H4 (cell line): ENCODE measurements at regions not wholly inside any gene's neighbourhood (a gene's known extent, or its start where the extent isn't known, plus 50 kb on each side); places are given as distances from the start of the nearest gene placed in this dataset.
"Not testable (repeated sequence)": the region's sequence is repeated elsewhere in the genome, so short reads cannot be mapped to it uniquely, and the experiment has no call there.

ENCODE experiments used
- DNase-seq: peaks from one replicate; pipeline ENCODE4 v3.0.0-alpha.2; 2015; ENCODE audit warnings: low spot score

DNA sequence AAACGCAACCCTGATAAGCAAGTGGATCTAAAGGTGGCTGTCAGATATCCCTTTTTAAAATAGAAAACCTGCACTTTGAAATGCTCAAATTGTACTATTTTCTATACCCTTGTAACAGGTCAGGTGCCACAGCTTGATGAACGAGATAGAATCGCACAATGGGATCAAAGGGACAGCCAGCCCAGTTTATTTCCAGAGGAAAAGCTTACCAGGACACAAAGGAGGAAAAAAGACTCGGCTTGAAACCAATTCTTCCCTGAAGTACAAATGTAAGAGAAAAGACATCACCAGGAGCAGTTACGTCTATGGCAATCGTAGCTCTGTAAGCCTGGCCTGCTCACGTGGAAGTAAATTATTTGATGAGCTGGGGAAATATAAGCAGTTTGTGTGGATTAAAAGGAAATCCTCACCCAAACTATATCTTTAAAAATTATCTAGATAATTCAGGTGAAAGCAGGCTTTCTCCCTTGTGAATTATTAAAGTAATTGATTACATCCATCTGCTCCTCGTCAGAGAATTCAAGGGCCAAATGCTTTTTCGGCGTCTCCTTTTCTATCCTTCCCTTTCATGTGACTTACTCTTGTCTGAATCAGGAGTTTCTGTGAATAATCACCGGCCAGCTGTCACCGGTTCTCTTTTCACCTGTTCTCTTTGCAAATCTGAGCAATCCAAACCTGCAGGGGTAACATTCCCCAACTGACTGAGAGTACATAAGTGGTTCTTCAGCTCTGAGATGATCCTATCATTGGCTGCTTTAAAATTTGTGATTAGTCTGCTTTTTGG is 339.2 kb upstream of the ONECUT1 start:
- no peak for DNase-seq

DNA sequence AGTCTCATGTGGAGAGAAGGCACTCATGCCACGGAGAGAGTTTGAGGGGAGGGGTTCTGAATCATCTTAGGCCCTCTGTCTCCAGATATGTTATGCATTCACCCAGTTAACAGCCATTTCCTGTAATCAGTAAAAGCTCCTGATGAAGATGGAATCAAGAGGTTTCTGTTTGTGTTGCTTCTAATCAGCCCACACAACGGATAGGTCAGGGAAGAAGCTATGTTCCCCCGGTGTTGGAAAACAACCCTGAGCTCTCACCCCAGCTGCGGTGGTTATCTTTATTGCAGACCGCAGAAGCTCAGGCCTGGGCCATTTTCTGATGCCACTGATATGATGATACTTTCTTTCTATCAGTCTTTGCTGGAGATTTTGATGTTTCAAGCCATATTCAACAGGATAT is 338.5 kb upstream of the ONECUT1 start:
- DNase-seq, result no peak

- DNase-seq, result no peak
These were observed 336.0 kb upstream of the ONECUT1 start for GRCh38 chr15:53126144-53126543.

GRCh38 chr15:53122818-53123217 is 332.7 kb upstream of the ONECUT1 start:
- no peak for DNase-seq

GRCh38 chr15:53116915-53117314 is 326.8 kb upstream of the ONECUT1 start:
- DNase-seq, result not testable (repeated sequence)

DNA sequence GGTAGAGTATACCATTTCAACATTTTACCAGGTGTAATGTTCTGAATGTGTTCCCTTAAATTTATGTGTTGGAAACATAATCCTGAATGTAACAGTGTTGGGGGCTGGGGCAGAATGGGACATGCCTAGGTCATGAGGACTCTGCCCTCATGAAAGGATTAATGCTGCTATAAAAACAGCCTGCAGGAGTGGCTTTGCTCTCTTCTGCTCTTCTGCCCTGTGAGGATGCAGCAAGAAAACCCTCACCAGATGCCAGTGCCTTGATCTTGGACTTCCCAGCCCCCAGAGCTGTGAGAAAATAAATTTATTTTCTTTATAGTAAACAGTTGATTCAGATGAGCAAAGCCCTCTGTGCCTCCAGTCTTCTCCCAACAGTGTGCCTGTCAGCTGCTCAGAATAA is 326.0 kb upstream of the ONECUT1 start:
- DNase-seq, result no peak

DNA sequence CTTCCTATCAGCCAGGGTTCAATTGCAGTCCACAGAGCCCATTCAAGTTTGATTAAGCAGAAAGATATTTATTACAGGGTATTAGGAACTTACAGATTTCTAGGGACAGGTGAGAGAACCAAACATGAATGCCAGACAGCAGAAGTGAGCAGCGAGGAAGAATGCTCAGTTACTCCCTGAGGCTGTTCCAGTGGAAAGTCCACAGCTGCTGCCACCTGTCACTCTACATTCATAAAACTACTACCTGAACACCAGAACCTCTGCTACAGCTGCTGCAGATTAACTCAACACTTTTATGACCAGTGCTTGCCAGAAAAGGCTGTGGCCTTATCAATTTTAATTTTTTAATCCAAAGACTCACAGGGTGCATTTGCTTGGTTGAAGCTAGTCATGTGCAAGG is 325.4 kb upstream of the ONECUT1 start:
- DNase-seq, result no peak

GRCh38 chr15:53114960-53115359 is 324.8 kb upstream of the ONECUT1 start:
- DNase-seq, result no peak

GRCh38 chr15:53110999-53111398 is 320.9 kb upstream of the ONECUT1 start:
- DNase-seq, result no peak

DNA sequence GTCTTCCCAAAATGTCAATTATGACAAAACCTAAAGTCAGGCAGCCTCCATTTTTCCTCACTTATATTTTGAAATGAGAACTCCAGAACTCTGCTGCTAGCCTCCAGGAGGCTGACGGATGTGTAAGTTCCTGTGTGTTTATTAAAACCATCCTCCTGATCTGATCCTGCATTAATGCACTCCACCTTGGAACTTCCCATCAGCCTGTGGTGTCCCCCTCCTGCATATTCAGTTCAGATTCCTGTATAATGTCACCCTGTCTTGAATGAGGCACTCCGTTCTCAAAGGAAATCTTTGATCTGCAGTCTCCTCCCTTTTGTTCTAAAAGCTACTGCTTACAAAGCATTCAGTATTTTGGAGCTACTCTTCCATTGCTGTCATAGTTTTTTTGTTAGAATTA is 318.2 kb upstream of the ONECUT1 start:
- no peak for DNase-seq

GRCh38 chr15:53107855-53108254 is 317.7 kb upstream of the ONECUT1 start:
- no peak for DNase-seq

DNA sequence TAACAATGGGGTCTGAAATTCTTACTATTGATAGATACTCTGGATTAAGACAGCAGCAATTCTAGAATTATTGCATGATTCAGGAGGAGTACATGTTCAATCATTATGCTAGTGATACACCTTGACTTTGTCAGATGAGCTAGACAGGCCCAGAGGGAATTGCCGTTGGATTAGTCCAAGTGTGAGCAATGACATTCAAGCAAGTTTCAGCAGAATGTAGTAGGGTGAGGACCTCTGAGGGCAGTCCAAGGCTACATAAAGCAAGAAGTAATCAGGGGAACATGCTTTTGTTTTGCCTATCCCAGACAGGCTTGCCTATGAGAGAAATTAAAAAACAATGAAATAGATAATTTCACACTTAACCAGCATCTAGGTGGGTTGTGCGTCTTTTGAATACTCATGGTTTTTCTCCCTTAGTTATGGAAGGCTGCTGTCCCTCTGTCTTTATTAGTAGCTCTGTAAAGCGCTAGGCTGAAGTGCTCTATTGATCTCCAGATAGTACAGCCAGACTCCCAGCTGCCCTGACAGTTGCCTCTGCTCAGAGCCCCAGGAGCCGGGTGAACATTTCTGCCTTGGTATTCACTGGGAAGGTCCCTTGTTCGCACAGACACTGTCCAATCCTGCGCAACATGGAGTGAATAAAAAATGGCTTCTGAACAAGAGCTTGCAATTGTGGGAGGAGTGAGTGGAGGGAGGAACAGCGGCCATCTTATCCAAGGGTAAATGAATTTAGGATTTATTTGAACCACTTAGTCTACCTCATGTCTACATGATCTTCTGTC is 316.6 kb upstream of the ONECUT1 start:
- no peak for DNase-seq

GRCh38 chr15:53102483-53102882 is 312.3 kb upstream of the ONECUT1 start:
- DNase-seq, result no peak

GRCh38 chr15:53080484-53080883 is 290.3 kb upstream of the ONECUT1 start:
- no peak for DNase-seq

- DNase-seq, result no peak
These were observed 284.1 kb upstream of the ONECUT1 start for GRCh38 chr15:53074221-53074620.

DNA sequence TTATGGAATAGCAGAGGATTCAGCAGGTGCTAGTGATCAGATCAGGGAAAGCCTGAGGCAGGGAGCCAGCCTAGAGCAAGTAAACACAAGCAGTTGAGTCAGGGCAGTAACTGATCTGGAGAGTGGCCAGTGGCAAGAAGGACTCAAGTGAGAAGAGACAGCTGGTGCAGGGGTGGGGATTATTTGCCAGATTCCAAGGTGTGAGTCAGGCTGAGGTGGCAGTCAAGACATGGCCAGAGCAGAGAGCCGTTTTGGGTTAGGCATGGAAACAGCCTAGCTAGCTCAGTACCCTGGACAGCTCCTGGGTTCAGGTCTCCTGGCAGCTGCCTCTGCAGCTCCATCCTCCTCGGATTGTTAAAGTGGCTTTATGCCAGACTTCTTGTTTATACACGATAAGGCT is 281.9 kb upstream of the ONECUT1 start:
- DNase-seq, result peak; percentile 6

- no peak for DNase-seq
These were observed 278.5 kb upstream of the ONECUT1 start for GRCh38 chr15:53068636-53069035.

GRCh38 chr15:53059273-53060043 is 269.3 kb upstream of the ONECUT1 start:
- no peak for DNase-seq

GRCh38 chr15:53046153-53046790 is 256.1 kb upstream of the ONECUT1 start:
- DNase-seq, result no peak

GRCh38 chr15:53038655-53038941 is 248.5 kb upstream of the ONECUT1 start:
- DNase-seq, result no peak

DNA sequence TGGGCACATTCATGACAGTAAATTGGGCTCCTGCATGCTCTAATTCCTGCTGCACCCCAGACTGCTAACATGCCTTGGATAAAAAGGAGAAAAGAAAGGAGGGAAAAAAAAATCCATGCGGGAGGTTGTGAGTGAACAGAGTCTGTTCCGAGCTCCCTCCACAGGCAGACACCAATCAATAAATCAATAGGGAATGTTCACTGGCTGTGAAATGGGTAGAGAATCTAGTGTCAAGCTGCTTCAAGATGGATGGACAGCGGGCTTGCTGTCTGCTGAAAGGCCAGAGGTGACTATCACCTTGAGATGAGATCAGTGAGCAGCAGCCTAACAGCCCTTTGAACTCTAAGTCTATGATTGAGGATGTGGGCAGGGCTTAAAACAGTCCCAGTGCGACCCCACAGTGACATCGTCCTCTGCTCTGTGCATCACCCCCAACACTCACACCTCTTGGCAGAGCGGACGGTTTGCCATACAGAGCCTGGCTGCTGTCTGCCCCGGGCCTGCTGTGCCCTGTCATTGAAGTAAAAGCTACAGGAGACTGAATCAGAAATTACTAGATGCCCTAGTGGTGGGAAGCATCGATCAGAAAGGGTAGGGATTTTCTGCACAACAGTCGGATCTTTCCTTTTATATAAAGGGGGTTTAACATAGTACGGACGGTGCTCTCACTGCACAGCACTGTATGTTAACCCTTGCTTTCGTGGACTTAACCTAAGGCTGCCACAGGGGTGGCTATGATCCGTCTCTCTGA is 247.9 kb upstream of the ONECUT1 start:
- no peak for DNase-seq

- no peak for DNase-seq
These were observed 246.5 kb upstream of the ONECUT1 start for GRCh38 chr15:53036641-53037040.
